NCI-H2107 (cell line): ENCODE measurements at regions not wholly inside any gene's neighbourhood (a gene's known extent, or its start where the extent isn't known, plus 50 kb on each side); places are given as distances from the start of the nearest gene placed in this dataset.

Source experiments
- DNase-seq: peaks from one replicate; lab custom pipeline; 2025; lab: John Stamatoyannopoulos, UW

DNA sequence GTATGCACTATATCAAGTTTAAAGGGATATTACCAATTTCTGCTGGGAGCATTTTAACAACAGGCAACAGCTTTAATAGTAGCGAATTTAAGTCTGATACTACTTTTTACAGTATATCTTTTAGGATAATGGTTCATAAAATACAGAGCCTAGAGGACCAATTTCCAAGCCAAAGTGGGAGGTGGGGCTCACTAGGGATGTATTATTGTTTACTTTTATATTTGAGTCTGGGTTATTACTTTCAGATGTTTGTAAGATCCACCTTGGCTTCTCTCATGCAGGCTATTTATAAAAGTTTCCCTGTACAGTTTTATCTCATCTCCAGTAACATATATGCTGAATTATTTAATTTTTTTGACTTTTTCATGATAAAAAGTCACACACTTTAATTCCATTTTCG, 242.0 kb downstream of the CMPK2 start:
- no peak for DNase-seq

GRCh38 chr2:6626401-6627012, 239.2 kb downstream of the CMPK2 start:
- DNase-seq, result no peak

- DNase-seq, result no peak
Observed at GRCh38 chr2:6627316-6627715, 238.4 kb downstream of the CMPK2 start.

DNA sequence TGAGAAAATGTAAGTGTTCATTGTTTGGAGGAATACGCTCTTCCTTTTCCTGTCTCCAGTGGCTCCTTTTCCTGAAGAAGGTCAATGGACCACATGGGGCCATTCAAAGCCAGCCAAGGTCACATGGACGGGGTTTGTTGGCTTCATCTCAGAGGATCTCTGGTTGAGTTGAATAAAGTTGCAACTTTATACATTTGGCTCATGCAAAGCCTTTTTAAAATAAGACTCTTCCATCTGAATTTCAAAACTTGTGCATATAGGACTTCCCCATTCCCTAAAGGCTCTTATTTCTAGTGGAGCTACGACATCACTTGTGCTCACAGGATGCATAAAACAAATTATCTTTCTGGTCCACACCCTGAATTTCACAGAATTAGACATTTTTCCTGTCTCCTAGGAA, 235.5 kb downstream of the CMPK2 start:
- no peak for DNase-seq

GRCh38 chr2:6635296-6635695, 230.4 kb downstream of the CMPK2 start:
- no peak for DNase-seq

DNA sequence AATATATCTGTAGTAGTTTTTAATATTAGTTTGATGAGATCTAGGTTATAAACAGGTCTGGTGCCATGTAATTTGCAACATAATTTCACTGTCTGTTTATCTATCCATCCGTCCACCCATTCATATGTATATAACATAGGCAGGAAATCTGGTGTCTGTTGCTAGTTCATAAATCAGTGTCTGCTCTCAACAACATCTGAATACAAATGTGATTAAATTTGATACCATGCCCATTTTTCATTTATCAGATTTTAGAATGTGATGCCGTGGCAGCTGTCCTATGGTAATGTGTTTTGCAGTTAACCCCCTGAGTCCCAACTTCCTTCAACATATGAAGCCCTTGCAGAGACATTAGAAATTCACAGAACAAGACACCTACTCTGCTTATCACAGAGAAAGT, 228.4 kb downstream of the CMPK2 start:
- DNase-seq, result no peak

GRCh38 chr2:6639929-6640620, 225.6 kb downstream of the CMPK2 start:
- no peak for DNase-seq

DNA sequence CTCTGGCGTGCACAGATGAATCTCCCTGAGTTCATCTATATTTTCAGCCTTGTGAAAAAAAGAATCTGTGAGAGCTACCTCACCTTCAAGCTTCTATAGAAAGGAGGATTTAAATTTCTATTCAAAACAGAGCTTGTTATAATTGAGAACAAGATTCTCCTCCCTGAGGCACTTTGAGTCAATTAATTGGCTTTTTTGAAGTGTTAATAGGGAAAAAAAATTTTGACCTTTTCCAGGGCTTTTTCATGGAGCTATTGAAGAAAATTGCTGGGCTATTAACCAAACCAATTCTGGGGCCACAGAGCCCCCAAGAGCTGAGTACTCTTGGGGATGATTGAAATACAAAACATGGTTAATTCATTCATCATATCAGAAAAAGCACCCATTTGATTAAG, 225.1 kb downstream of the CMPK2 start:
- no peak for DNase-seq

GRCh38 chr2:6641956-6642355, 223.8 kb downstream of the CMPK2 start:
- no peak for DNase-seq

- DNase-seq, result no peak
Observed at GRCh38 chr2:6644261-6644660, 221.4 kb downstream of the CMPK2 start.

- DNase-seq, result no peak
Observed at GRCh38 chr2:6645004-6645403, 220.7 kb downstream of the CMPK2 start.

GRCh38 chr2:6645672-6646071, 220.0 kb downstream of the CMPK2 start:
- DNase-seq, result no peak

DNA sequence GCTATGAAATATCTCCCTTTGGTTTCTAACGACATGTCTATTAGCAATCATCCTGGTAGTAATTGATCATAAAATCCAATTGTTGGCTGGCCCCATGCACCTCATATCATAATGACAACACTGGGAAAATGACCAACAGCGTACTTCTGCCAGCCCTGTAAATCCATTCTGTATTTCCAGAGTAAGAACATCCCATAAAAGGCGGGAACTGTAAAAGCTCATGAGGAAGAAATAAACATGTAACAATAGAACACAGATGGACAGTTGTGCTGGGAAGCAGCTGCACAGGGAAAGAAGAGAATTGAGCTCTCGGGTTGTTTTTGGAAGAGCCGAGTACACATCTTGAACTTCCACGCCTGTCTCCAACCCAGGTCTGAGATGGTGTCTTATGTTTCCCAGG, 218.7 kb downstream of the CMPK2 start:
- DNase-seq, result no peak

- no peak for DNase-seq
Observed at GRCh38 chr2:6648596-6649247, 217.0 kb downstream of the CMPK2 start.

DNA sequence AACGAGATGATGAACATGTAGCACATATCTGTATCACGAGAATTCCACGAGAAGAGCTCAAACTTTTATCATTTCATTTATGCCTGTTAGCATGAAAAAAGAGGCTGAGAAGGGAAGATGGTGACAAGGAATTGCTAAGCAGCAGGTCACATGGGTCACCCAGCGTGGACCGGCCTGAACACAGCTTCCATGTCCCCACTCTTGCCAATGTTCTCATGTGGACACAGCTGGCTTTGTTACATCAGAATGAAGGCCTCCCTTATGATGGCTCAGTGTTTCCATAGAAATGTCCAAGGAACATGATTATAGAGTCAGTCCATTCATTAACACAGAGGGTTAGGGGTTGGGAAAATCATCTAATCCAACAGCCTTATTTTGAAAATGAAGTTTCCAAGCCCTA, 215.4 kb downstream of the CMPK2 start:
- no peak for DNase-seq

- DNase-seq, result no peak
Observed at GRCh38 chr2:6652251-6652650, 213.5 kb downstream of the CMPK2 start.

- no peak for DNase-seq
Observed at GRCh38 chr2:6653281-6653750, 212.4 kb downstream of the CMPK2 start.

DNA sequence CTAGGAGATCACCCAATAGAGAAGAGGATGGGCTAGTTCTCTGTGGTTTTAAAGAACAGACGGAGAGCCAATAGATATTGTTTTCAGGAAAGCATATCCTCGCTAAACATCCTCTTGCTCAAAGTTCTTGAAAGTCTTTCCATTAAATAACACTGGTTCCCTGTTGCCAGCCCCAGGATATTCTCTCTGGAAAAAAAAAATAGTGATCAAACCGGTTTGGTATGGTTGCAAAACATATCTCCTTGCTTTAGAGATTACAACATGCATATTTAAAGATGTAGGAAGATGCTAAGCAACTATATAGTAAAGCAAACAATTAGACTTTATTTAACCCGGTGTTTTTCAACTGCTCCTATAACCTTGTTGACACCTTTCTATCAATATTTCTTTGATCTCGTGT, 211.4 kb downstream of the CMPK2 start:
- DNase-seq, result no peak

DNA sequence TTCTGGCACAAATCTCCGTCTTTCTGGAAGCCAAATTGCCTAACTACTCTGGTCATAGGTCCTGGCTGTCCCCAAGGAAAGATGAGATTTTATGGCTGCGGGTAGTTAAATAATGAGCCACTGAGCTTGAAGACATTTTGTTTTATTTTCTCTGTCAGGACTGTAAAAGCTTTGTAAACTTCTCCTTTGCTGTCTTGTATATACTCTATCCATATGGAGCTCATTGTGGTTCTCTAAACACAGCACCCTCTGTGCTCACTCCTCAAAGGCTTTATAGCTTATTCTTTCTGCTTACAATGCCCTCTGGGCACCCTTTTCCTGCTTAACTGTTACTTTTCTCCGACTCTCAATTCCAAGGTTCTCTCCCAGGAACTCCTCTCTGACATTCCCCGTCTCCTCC, 209.1 kb downstream of the CMPK2 start:
- no peak for DNase-seq

DNA sequence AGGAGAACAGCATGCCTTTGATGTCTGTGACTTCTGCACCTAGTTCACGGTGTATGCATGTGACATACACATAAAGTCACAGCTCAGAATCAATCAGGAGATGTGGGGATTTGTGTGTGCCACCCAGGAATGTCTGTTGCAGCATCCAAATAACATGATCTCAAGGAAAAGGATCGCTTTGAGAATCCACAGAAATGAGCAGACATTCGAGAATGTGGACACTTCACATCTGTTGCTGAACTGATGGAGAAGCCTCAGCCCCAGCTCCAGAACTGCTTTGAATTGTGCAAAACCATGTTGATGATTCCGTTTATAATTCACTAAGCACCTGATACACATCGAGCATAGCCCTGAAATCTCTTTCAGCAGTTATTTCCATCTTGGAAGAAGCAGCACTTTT, 208.6 kb downstream of the CMPK2 start:
- no peak for DNase-seq

- DNase-seq, result no peak
Observed at GRCh38 chr2:6657855-6658254, 207.9 kb downstream of the CMPK2 start.

GRCh38 chr2:6664332-6665061, 201.2 kb downstream of the CMPK2 start:
- no peak for DNase-seq
